ENCODE measurements at regions not wholly inside any gene's neighbourhood (a gene's known extent, or its start where the extent isn't known, plus 50 kb on each side); places are given as distances from the start of the nearest gene placed in this dataset.

DNA sequence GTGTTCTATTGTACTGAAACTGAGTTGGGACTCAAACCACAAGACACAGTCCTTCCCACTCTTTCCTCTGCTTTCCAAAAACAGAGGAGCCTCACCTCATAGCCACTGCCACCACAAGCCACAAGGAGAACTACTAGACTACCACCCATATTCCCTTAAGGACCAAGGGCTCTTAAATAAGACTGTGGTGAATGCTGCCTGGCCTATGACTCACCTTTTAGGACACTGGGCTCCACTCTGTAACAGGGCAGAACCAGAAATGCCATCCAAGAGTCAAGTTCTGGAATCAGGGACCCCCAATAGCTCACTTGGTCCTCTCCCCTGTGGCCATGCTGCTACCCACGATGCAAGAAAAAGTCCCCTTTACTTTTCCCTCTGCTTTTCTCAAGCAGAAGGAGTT, 851.4 kb downstream of the BCL11A start:
- DNase-seq: no peak
- Histone ChIP-seq H3K9me3 (no peaks in the 10 kb centered on the region), H3K27me3 (no peaks in the 10 kb centered on the region), H3K4me3 (ENCODE audit: low read depth, low read length) (no peak overlapping the region), H3K36me3 (no peaks in the 10 kb centered on the region), H3K4me1 (no peaks in the 10 kb centered on the region)
- TF ChIP-seq, protein P1, sequence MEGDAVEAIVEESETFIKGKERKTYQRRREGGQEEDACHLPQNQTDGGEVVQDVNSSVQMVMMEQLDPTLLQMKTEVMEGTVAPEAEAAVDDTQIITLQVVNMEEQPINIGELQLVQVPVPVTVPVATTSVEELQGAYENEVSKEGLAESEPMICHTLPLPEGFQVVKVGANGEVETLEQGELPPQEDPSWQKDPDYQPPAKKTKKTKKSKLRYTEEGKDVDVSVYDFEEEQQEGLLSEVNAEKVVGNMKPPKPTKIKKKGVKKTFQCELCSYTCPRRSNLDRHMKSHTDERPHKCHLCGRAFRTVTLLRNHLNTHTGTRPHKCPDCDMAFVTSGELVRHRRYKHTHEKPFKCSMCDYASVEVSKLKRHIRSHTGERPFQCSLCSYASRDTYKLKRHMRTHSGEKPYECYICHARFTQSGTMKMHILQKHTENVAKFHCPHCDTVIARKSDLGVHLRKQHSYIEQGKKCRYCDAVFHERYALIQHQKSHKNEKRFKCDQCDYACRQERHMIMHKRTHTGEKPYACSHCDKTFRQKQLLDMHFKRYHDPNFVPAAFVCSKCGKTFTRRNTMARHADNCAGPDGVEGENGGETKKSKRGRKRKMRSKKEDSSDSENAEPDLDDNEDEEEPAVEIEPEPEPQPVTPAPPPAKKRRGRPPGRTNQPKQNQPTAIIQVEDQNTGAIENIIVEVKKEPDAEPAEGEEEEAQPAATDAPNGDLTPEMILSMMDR (IDR thresholded peaks at IDR 0.05; ENCODE audit: low read depth, low read length): no peak

DNA sequence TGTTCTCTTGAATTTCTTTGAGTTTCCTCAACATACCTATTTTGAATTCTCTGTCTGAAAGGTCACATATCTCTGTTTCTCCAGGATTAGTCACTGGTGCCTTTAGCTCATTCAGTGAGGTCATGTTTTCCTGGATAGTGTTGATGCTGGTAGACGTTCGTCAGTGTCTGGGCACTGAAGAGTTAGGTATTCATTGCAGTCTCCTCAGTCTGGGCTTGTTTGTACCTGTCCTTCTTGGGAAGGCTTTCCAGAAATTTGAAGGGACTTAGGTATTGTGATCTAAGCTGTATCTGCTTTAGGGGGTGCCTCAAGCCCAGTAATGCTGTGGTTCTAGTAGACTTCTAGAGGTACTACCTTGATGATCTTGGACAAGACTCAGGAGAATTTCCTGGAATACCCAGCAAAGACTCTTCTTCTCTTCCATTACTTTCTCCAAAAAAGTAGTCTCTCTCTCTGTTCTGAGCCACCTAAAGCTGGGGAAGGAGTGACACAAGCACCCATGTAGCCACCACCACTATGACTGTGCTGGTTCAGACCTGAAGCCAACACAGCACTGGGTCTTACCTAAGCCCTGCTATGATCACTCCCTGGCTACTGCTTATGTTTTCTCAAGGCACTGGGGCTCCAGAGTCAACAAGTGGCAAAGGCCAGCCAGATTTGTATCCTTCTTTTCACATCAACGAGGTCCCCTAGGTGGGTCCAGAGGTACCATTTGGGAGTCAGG, 852.0 kb downstream of the BCL11A start:
- TF ChIP-seq, protein P1 (IDR thresholded peaks at IDR 0.05; ENCODE audit: low read depth, low read length): no peak
- Histone ChIP-seq H3K27me3 (no peaks in the 10 kb centered on the region), H3K36me3 (no peaks in the 10 kb centered on the region), H3K4me1 (no peaks in the 10 kb centered on the region), H3K4me3 (ENCODE audit: low read depth, low read length) (no peak overlapping the region), H3K9me3 (no peaks in the 10 kb centered on the region)
- DNase-seq: no peak

DNA sequence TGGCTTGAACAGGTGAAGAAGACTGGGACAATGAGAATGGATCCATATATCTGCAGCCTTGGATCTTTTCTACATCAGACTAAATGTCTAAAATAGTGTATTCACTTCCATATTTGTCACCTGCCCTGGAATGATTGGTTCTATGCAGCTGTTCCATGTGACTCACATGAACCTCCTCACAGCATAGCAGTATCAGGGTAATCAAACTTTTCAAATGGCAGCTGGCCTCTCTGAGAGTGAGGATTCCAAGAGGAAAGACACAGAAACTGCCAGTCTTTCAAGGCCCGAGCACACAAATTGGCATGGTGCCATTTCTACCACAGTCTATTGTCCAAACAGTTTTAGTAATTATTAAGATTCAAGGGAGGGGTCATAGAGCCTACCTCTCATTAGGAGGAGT, 859.3 kb downstream of the BCL11A start:
- Histone ChIP-seq H3K9me3 (no peaks in the 10 kb centered on the region), H3K36me3 (no peaks in the 10 kb centered on the region), H3K4me3 (ENCODE audit: low read depth, low read length) (no peak overlapping the region), H3K4me1 (no peaks in the 10 kb centered on the region), H3K27me3 (no peaks in the 10 kb centered on the region)
- DNase-seq: no peak
- TF ChIP-seq, protein P1 (IDR thresholded peaks at IDR 0.05; ENCODE audit: low read depth, low read length): no peak

DNA sequence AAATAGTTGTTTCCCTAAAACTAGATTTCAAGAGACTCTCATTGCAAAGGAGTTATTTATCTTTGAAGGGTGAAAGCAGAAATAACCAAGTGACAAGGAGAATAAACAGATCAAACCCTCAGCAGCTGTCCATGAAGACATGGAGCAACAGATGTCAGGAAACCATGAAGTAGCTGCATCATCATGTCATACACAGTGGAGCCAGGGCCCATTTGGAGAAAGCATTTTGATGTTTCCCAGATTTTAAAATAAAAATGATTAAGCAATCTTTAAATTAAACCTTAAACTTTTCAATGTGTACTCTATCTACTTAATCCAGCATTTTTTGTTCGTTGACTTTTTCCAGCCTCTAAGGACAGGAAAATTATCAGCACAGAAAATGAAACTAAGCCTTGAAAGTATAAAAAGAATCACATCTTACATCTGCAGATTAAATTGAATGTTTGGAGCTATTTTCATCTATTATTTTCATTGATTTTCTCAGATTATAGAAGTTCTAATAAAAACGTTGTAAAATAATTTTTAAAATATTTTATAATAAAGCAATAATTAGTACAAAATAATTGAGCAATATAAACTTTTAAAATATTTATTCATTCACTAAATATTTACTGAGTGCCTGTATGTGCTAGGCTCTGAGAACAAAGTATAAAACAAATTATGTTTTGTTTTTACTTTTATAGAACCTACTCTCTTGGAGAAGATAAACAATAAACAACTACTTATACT, 860.1 kb downstream of the BCL11A start:
- no peaks in the 10 kb centered on the region for H3K4me1 ChIP-seq

DNA sequence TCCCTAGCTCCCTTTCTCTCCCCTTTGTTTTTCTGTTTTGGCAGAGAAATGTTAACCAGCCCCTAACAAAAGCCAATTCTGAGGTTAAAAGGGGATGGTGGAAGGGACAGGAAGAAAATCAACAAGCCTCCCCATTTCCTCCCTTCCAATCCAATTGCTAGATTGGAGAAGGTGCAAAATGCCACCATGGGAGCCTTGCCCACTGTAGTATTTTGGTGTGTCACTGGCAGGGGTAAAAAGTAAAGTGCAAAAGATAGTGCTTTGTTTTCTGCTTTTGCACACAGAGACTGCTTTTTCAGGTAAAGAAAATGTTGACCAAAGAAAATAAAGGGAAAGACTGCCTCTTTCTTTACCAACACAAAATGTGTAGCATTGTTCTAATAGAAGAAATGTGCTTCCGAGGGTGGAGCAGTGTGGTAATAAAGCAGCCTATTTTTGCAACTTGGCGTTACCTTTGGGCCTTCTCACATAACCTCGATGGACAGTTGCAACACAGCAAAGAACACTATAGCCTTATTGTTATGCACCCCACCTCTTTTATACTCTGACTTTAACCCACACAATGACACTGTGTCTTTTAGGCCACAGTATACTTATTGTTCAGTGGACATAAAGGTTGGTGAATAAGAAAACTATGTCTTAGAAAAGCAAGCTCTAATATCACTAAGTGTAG, 861.8 kb downstream of the BCL11A start:
- no peaks in the 10 kb centered on the region for H3K4me1 ChIP-seq
- no peaks in the 10 kb centered on the region for H3K9me3 ChIP-seq
- no peak for DNase-seq
- H3K27me3 ChIP-seq: no peaks in the 10 kb centered on the region
- TF ChIP-seq, protein P1 (IDR thresholded peaks at IDR 0.05; ENCODE audit: low read depth, low read length): no peak
- no peak overlapping the region for H3K4me3 ChIP-seq (ENCODE audit: low read depth, low read length)
- no peaks in the 10 kb centered on the region for H3K36me3 ChIP-seq

More for the DNA sequence above, 860.1 kb downstream of the BCL11A start:
- H3K4me3 ChIP-seq (ENCODE audit: low read depth, low read length): no peak overlapping the region
- H3K9me3 ChIP-seq: no peaks in the 10 kb centered on the region
- TF ChIP-seq, protein P1 (IDR thresholded peaks at IDR 0.05; ENCODE audit: low read depth, low read length): no peak
- H3K27me3 ChIP-seq: no peaks in the 10 kb centered on the region
- no peaks in the 10 kb centered on the region for H3K36me3 ChIP-seq
- no peak for DNase-seq

All from BE2C (cell line).